DOHH2 (cell line): ENCODE measurements at regions not wholly inside any gene's neighbourhood (a gene's known extent, or its start where the extent isn't known, plus 50 kb on each side); places are given as distances from the start of the nearest gene placed in this dataset.

Experiments used
- H3F3A ChIP-seq: fragments of 200-600 bp; sonication (generic), shearing (Covaris generic); 2 replicates; pipeline ENCODE4 v1.6.0; 2016; ENCODE audit warnings: antibody characterized with exemption, mild to moderate bottlenecking; ENCODE audit not compliant: control insufficient read depth, insufficient read depth
- H3K27ac ChIP-seq: fragments of 200-600 bp; sonication (generic); 2 replicates; pipeline ENCODE4 v1.5.1; 2014; ENCODE audit warnings: low read depth, mild to moderate bottlenecking, low read length, moderate library complexity
- H3K27me3 ChIP-seq: fragments of 200-600 bp; sonication (generic); 2 replicates; pipeline ENCODE4 v1.6.1; 2014; ENCODE audit warnings: mild to moderate bottlenecking, low read length, mixed read lengths; ENCODE audit not compliant: control insufficient read depth
- H3K36me3 ChIP-seq: fragments of 200-600 bp; sonication (generic); 2 replicates; pipeline ENCODE4 v1.6.1; 2014; ENCODE audit warnings: mild to moderate bottlenecking, low read length, moderate library complexity, mixed read lengths; ENCODE audit not compliant: control insufficient read depth
- H3K4me1 ChIP-seq: fragments of 200-600 bp; sonication (generic); 2 replicates; pipeline ENCODE4 v1.6.1; 2014; ENCODE audit warnings: mild to moderate bottlenecking, low read length, mixed read lengths; ENCODE audit not compliant: control insufficient read depth
- H3K4me2 ChIP-seq: fragments of 200-600 bp; sonication (generic); 2 replicates; pipeline ENCODE4 v1.6.0; 2014; ENCODE audit warnings: mild to moderate bottlenecking, low read length, moderate library complexity
- H3K4me3 ChIP-seq: fragments of 200-600 bp; sonication (generic); 2 replicates; pipeline ENCODE4 v1.5.1; 2014; ENCODE audit warnings: mild to moderate bottlenecking, low read length, mixed read lengths
- H3K79me2 ChIP-seq: fragments of 200-600 bp; sonication (generic); 2 replicates; pipeline ENCODE4 v1.6.1; 2014; ENCODE audit warnings: mild to moderate bottlenecking, low read length, mixed read lengths; ENCODE audit not compliant: control insufficient read depth
- H3K9me2 ChIP-seq: fragments of 200-600 bp; sonication (generic); replicated peaks from 2 replicates; pipeline ENCODE4 v1.6.1; 2014; ENCODE audit warnings: mild to moderate bottlenecking, low read length, mixed read lengths; ENCODE audit not compliant: control insufficient read depth
- H3K9me3 ChIP-seq: fragments of 200-600 bp; sonication (generic); 2 replicates; pipeline ENCODE4 v1.6.1; 2014; ENCODE audit warnings: antibody characterized with exemption, low read length, mixed read lengths; ENCODE audit not compliant: control insufficient read depth, insufficient read depth
- H4K20me1 ChIP-seq: fragments of 200-600 bp; sonication (generic); 2 replicates; pipeline ENCODE4 v1.6.0; 2014; ENCODE audit warnings: low read depth, mild to moderate bottlenecking, antibody characterized with exemption, low read length, moderate library complexity; ENCODE audit not compliant: control insufficient read depth, insufficient read depth
- EZH2phosphoT487 ChIP-seq: fragments of 200-600 bp; sonication (generic); IDR thresholded peaks from 2 replicates; pipeline ENCODE4 v1.6.1; 2017; ENCODE audit warnings: borderline replicate concordance, mild to moderate bottlenecking, antibody characterized with exemption, low read length, moderate library complexity, mixed read lengths
- TF ChIP-seq, protein P1 (sequence below): fragments of 200-600 bp; sonication (generic); IDR thresholded peaks from one replicate; pipeline ENCODE4 v1.5.1; 2014; ENCODE audit warnings: antibody characterized with exemption, mild to moderate bottlenecking, low read depth, low read length; ENCODE audit not compliant: poor library complexity, severe bottlenecking

DNA sequence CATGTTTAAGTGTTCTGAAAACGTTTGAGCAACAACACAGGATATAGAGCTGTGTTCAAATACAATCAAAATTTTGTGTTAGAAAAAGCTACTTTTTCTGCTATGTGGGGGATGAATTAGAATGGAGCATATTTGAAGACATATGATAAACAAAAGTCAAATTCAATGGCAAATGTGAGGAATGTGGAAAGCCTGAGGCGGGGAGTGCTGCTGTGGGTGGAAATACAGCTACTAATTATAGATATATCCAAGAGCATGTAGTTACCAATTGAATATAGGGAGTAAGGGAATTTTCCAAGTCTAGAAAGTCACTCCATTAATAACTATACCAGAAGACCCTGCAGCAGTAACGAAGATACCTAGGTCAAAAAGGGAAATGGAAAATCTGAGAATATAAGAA lies 2370.4 kb upstream of the TENM3 start:
- Histone ChIP-seq H3K36me3 (no peaks in the 10 kb centered on the region), H4K20me1 (no peaks in the 10 kb centered on the region), H3K79me2 (no peaks in the 10 kb centered on the region), H3K9me2 (no peaks in the 10 kb centered on the region), H3K27me3 (no peaks in the 10 kb centered on the region), H3K4me1 (no peaks in the 10 kb centered on the region), H3F3A (no peaks in the 10 kb centered on the region), H3K4me2 (no peak overlapping the region), H3K9me3 (no peaks in the 10 kb centered on the region), H3K27ac (no peak overlapping the region), H3K4me3 (no peak overlapping the region)
- TF ChIP-seq, protein P1, sequence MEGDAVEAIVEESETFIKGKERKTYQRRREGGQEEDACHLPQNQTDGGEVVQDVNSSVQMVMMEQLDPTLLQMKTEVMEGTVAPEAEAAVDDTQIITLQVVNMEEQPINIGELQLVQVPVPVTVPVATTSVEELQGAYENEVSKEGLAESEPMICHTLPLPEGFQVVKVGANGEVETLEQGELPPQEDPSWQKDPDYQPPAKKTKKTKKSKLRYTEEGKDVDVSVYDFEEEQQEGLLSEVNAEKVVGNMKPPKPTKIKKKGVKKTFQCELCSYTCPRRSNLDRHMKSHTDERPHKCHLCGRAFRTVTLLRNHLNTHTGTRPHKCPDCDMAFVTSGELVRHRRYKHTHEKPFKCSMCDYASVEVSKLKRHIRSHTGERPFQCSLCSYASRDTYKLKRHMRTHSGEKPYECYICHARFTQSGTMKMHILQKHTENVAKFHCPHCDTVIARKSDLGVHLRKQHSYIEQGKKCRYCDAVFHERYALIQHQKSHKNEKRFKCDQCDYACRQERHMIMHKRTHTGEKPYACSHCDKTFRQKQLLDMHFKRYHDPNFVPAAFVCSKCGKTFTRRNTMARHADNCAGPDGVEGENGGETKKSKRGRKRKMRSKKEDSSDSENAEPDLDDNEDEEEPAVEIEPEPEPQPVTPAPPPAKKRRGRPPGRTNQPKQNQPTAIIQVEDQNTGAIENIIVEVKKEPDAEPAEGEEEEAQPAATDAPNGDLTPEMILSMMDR = no peak
- TF ChIP-seq EZH2phosphoT487 = no peak

DNA sequence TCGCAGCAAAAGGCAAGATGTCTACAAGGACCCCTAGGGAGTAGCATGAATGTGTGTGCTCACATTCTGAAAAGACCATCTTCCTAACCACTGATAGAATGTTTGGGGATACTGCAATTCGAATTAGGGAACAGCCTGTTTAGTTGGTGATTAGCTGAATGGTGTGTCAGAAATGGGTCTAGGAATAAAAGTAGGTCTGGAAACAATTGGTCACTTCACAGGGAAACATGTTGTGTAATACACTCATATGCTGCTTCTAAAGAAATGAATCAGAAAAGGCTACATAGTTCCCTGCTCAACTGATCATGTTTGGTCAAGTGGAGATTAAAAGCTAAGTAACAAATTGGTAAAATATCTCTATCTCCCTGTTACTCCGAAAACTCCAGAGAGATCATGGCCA lies 2362.4 kb upstream of the TENM3 start:
- Histone ChIP-seq H3K4me1 (no peaks in the 10 kb centered on the region), H3K9me2 (no peaks in the 10 kb centered on the region), H3K27ac (no peak overlapping the region), H3K4me3 (no peak overlapping the region), H4K20me1 (no peaks in the 10 kb centered on the region), H3K36me3 (no peaks in the 10 kb centered on the region), H3F3A (no peaks in the 10 kb centered on the region), H3K79me2 (no peaks in the 10 kb centered on the region), H3K4me2 (no peak overlapping the region), H3K9me3 (no peaks in the 10 kb centered on the region), H3K27me3 (no peaks in the 10 kb centered on the region)
- TF ChIP-seq, protein P1 = no peak
- no peak for TF ChIP-seq EZH2phosphoT487

DNA sequence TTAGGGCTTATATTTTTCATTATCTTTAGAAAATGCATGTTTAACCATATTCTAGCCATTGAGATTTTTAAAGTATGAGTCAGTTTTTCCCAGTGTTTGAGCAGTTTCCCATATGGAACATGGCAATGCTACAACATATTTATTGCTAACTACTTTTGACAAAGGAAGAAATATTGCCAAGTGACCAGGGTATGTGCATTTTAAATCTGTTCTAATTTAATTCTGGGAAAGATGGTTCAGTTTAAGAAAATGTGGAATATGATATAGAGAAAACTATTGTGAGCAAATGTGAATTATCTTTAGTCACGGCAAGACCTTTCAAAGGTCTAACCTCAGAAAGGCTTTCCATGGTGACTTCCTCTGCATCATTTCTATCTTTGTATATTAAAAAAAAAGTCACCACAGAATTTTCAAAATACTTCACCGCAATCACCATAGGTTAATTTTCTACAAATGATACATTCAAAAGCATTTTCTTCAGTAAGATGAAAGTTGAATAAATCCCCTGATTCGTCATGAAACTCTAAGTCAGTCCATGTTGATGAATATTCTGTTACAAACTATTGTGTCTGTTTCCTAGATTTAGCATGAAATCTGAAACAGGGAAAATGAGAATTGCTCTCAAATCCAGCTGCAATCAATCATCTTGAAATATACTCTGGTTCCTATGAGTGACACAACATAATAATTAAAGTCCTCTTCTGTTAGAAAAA lies 2349.0 kb upstream of the TENM3 start:
- no peaks in the 10 kb centered on the region for H3K36me3 ChIP-seq
- no peaks in the 10 kb centered on the region for H3K79me2 ChIP-seq
- H3K27me3 ChIP-seq = no peaks in the 10 kb centered on the region
- no peaks in the 10 kb centered on the region for H3F3A ChIP-seq
- H3K4me2 ChIP-seq = no peak overlapping the region
- no peaks in the 10 kb centered on the region for H3K9me3 ChIP-seq
- H4K20me1 ChIP-seq = no peaks in the 10 kb centered on the region
- no peaks in the 10 kb centered on the region for H3K4me1 ChIP-seq
- no peak for TF ChIP-seq EZH2phosphoT487
- TF ChIP-seq, protein P1 = no peak
- H3K4me3 ChIP-seq = no peak overlapping the region
- no peak overlapping the region for H3K27ac ChIP-seq
- H3K9me2 ChIP-seq = no peaks in the 10 kb centered on the region
